GM12864 (cell line): ENCODE measurements at regions not wholly inside any gene's neighbourhood (a gene's known extent, or its start where the extent isn't known, plus 50 kb on each side); places are given as distances from the start of the nearest gene placed in this dataset.

Experiments
- DNase-seq: peaks from one replicate; pipeline ENCODE4 v3.0.0-alpha.2; 2011; ENCODE audit warnings: low read depth
- H3K4me3 ChIP-seq: 2 replicates; pipeline ENCODE4 v1.5.1; 2011; ENCODE audit warnings: mild to moderate bottlenecking, low read depth, low read length, control low read depth
- CTCF ChIP-seq: IDR thresholded peaks from 2 replicates; pipeline ENCODE4 v1.5.1; 2011; ENCODE audit warnings: low read depth, mild to moderate bottlenecking, moderate library complexity, low read length, control low read depth, inconsistent platforms; ENCODE audit errors: missing control alignments

GRCh38 chr18:78151948-78152725, 827.5 kb upstream of the SALL3 start:
- TF ChIP-seq CTCF = no peak
- no peak for DNase-seq
- no peak overlapping the region for H3K4me3 ChIP-seq

- no peak for DNase-seq
- no peak for TF ChIP-seq CTCF
- H3K4me3 ChIP-seq = no peak overlapping the region
These were observed 826.3 kb upstream of the SALL3 start for GRCh38 chr18:78153362-78153761.

GRCh38 chr18:78154444-78154843, 825.2 kb upstream of the SALL3 start:
- no peak for TF ChIP-seq CTCF
- DNase-seq = no peak
- no peak overlapping the region for H3K4me3 ChIP-seq

- no peak for DNase-seq
- H3K4me3 ChIP-seq = no peak overlapping the region
- TF ChIP-seq CTCF = no peak
These were observed 824.8 kb upstream of the SALL3 start for GRCh38 chr18:78154853-78155252.

- no peak for DNase-seq
- no peak overlapping the region for H3K4me3 ChIP-seq
- no peak for TF ChIP-seq CTCF
These were observed 823.2 kb upstream of the SALL3 start for GRCh38 chr18:78156466-78156865.

- no peak for DNase-seq
- H3K4me3 ChIP-seq = no peak overlapping the region
- no peak for TF ChIP-seq CTCF
These were observed 820.7 kb upstream of the SALL3 start for GRCh38 chr18:78158943-78159342.

- H3K4me3 ChIP-seq = no peak overlapping the region
- no peak for DNase-seq
- TF ChIP-seq CTCF = no peak
These were observed 820.2 kb upstream of the SALL3 start for GRCh38 chr18:78159397-78159796.
